HG03060 (cell line): ENCODE measurements at regions not wholly inside any gene's neighbourhood (a gene's known extent, or its start where the extent isn't known, plus 50 kb on each side); places are given as distances from the start of the nearest gene placed in this dataset.
"Not testable (repeated sequence)": the region's sequence is repeated elsewhere in the genome, so short reads cannot be mapped to it uniquely, and the experiment has no call there.

Experiments used
- ATAC-seq: cut with Tn5 transposase; IDR thresholded peaks from one replicate; pipeline ENCODE4 v1.9.1; 2021; ENCODE audit warnings: low read depth, moderate number of reproducible peaks; ENCODE audit not compliant: unreplicated experiment

DNA sequence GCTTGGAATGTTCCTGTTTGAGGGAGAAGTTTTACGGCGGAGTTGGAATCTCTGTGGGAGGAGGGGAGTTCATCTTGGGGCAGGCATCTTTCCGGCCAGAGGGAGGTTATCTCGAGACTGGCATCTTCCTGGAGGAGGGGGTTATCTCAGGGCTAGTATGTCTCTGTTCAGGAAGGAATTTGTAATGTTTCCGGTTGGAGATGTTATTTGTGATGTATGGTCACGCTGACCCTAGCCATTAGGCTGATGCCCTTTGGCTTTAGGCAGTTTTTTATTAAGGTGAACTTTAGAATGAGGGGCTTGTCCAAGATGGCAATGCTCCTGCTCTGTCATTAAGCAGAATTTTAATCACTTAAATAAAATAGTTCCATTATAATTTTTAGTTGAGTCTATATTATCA, 449.7 kb downstream of the PCDH10 start:
- ATAC-seq, result no peak

DNA sequence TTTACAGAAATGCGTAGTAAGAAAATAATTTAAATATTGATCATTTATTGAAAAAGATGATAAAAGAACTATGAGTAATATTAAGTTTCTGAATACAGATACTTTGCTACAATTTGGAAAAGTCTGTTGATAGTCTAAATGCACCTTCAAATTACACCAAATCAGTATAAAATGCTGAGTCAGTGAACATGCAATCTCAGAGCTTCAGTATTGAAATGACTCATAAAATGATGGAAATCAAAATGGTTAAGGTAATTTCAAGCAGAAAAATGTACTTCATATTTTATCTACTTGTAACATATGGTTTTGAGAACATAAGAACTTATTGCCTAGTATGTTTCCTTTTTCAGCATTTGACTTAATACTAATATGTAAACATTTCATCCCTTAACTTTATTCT, 448.2 kb downstream of the PCDH10 start:
- ATAC-seq, result no peak

DNA sequence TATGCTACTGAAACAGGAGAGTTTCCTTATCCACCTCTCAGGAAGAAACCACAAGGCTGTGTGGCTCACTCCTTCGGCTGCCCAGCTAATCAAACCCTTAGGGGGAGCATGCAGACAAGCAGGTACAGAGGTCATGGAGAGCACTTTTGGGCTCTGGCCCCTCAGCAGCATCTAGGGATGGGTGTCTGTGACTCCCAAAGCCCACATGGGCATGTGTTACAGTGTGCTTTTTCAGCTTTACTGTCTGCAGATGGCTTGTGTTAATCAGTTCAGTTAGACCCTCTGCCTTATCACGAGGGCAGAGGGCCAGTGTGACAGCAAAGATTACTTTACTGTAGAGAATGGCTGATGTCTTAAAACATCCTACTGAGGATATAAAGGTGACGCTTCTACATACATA, 447.4 kb downstream of the PCDH10 start:
- ATAC-seq, result no peak

DNA sequence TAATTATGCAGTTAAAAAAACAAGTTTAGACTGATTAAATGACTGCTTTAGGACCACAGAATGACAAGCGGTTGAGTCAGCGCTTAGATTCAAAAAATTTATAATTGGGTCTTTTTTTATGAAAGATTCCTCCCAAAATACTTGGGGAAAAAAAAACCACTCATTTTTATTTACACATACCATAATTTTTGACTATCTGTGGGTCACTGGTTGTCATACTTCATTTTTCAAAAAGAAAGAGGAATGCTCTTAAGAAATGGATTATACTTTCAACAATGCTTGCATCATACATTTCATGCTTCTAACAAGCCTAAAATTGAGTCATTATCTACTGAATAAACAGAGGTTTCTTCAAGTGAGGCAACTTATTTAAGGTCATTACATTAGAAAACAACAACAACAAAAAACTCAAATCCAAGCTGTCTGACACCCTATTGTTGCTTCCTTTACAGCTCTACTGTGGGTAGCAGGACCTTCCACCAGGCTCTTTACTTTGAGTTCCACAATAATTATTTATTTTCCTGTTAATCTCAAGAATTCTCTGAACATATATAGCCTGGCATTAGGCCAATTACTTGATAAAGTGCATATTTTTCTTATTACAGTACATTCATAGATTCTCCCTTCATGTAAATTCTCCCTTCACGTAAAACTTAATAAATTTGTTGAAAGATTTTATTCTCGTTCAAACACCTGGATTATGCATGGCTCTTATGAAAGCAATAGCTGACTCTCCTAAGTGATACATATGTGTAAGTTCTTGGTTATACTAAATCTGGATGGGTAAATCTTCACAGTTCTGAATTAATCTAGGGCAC, 445.5 kb downstream of the PCDH10 start:
- ATAC-seq, result no peak

DNA sequence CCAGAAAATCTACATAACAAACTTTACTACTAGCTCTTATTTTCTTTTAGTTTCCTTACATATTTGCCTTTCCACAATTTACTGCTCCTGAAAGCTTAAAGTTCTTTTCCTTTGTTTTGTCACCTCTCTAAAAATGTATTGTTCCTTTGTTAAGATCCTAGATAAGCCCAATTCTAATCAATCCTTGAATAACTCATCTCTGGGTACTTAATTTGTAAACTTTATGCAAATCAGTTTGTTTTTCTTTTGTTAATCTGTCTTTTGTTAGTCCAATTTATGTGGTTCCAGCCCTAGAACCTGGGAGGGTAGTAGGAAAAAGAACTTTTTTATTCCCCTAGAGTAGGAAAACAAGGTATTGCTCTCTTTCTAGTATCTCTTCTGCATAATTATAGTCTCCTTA, 444.7 kb downstream of the PCDH10 start:
- ATAC-seq, result no peak

DNA sequence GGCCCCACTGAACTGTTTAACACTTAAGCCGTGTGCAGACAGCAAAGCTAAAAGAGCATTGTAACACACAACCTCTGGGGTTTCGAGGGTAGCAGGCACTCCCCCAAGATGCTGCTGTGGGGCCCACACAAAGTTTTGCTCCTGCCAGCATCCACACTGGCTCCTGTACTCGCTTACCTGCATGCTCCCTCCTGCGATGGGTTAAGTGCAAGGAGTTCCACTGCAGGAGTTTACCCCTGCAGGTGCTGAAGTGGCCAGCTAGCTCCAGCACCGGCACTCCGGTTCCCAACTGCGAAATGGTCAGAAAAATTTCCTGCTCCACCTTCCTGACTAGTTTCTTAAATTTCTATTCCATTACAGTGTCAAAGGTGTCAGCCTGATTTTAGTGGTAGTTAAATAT, 443.5 kb downstream of the PCDH10 start:
- ATAC-seq, result no peak

DNA sequence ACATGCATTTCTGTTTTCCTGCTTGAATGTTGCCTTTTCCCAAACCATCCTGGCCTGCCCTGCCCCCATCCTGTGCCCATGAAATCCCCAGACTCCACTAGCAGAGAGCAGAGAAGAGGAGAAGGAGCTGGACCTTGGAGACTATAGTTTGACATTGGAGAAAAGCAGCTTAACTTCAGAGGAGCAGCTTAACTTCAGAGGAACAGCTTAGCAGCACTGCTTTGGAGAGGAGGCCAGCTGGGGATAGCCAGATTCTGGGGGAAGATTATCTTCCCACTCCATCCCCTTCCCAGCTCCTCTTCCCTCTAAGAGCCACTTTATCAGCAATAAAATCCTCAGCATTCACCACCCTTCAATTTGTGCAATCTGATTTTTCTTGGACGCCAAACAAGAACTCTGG, 443.0 kb downstream of the PCDH10 start:
- ATAC-seq, result no peak

DNA sequence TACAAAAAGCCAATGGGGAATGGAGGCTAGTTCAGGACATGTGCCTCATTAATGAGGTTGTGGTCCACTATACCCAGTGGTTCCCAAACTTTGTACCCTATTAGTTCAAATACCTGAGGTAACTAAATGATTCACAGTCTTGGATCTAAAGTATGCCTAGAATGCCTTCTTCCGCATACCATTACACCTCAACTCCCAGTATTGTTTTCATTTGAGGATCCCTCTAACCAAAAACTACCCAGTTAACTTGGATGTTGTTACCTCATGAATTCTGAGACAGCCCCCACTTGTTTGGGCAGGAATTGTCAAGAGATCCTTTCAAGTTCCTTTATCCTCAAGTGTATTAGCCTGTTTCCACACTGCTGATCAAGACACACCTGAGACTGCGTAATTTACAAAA, 439.2 kb downstream of the PCDH10 start:
- ATAC-seq, result no peak

DNA sequence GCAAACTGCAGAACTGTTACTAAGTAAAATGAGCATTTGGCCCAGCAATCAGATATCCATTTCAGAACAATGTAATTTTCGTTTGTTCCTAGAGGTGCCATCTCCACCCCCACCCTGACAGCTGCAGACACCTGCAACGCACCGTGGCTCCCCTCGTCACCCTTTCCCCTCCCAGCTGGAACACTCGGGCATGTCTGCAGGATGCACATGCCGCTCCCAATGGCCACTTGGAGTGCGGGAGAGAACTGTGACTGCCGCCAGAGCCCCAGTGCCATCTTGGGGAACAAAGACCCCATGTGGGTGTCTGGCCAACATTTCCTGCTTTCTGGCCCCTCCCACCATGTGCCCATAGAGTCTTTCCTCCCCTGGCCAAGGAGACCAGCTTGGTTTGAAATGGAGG, 436.2 kb downstream of the PCDH10 start:
- no peak for ATAC-seq

DNA sequence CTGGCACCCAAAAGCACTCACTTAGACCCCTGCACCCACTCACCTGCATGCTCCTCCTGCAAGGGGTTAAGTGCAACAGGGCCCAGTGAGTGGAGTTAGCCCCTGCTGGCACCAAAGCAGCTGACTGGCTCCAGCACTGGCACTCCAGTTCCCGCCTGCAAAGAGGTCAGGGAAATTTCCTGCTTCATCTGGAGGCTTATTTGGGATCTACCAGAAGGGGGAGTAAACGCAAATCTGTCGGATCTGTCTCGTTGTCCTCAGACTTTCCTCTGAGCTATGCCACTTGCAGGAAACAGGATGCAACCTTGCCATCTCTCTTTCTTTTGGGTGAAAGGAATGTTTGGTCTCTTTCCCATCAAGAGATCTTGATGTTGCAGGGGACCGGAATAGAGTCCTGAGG, 435.6 kb downstream of the PCDH10 start:
- ATAC-seq, result no peak

DNA sequence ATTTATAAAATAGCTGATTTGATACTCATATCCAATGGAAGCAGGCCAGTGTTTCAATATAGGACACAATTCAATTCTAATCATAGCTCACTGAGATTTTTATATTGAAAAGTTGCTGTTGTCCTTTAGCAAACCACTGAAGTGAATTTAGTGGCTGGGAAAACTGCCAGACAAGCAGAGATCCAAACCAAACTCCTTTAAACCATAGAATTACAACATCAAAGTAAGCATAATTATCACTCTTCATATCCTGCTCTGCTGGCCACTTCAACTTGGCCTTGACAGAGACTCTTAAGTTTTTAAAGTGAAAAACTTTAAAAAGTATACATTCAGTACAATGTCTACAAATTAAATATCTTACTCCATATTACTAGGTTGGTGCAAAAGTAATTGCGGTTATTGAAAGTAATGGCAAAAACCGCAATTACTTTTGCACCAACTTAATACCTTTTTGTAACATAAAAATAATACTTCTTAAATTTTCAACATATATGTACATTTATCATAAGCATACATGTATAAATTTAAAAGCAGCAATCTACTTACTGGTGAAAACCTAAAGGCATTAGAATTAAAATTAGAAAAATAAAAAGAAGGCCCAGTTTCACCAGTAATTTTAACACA, 433.0 kb downstream of the PCDH10 start:
- no peak for ATAC-seq

DNA sequence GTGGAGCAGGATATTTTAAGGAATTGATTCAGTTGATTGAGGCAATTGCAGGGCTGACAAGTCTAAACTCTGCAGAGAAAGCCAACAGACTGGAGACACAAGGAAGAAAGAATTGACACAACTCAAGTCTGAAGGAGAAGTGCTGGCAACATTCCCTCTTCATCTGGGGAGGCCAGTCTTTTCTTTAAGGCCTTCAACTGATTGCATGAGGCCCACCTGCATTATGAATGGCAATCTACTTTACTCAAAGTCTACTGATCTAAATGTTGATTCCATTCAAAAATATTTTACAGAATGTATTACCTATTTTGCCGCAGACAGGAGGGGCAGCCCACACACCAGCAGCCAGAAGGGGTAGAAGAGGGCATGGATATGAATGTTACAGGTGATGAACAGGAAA, 425.2 kb downstream of the PCDH10 start:
- ATAC-seq, result no peak

DNA sequence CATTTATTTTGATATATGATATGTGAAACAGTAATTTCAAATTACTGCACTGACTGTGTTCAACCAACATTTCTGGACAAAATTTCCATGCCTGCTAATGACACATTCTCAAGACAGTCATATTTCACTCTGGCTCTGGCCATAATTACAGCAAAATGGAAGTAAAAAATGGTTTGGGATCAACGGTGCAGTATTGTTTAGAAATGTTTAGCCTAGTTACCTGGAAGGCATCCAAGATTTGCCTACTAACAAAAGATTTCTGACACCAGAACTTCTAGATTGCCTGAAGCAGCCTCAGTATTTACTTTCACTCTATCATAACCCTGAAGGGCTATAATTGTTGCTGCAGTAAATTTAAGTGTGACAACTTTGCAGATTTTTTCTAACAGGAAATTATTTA, 416.3 kb downstream of the PCDH10 start:
- no peak for ATAC-seq

DNA sequence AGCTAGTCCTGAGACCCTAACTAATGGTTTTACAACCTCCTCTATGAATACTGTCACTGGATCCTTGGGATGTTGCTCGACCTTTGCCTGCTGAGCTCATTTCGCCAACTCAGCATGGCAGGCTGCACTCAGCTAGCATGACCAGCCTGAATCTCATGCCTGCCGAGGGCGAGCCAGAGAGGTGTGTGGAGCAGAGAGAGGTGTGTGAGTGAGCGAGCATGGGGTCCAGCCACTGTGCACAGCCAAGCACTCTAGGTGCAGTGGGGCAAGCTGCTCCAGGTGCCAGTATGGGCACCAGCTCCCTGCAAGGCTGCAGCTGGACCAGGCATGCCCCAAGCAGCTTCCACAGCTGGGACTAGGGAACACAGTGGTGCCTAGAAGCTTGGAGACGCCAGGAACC, 410.9 kb downstream of the PCDH10 start:
- no peak for ATAC-seq

DNA sequence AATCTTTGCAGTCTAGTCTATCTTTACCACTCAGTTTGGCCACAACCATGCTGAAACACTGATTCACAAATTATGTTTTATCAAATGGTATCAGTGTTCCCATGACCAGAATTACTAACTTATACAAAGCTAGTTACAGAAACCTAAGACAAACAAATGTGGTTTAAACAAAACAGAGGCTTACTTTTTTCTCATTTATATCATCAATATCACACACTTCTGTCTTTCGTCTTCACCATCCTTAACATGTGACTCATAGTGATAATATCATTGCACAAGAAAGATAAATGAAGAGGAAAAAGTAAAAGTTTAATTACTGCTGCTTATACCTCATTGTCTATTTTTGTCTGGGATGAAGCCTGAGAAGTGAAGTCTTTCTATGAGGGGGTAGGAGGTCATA, 406.6 kb downstream of the PCDH10 start:
- no peak for ATAC-seq

DNA sequence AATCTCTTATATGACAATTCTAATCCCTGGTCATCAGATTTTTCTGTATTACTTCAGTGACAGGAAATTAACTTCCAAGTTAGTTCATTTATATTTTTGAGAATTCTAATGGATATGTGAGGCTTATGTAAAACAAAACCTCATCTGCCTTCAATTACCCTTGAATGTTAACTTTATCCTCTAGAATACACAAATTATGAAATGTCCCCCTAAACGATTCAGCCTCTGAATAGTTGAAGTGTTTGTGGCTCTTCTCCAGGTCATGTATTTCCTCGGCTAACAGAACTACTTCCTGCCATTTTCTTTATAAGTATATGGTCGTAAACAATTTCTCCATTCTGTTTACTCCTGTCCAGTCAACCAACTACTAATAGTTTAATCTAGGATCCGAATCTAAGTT, 401.3 kb downstream of the PCDH10 start:
- ATAC-seq, result no peak

DNA sequence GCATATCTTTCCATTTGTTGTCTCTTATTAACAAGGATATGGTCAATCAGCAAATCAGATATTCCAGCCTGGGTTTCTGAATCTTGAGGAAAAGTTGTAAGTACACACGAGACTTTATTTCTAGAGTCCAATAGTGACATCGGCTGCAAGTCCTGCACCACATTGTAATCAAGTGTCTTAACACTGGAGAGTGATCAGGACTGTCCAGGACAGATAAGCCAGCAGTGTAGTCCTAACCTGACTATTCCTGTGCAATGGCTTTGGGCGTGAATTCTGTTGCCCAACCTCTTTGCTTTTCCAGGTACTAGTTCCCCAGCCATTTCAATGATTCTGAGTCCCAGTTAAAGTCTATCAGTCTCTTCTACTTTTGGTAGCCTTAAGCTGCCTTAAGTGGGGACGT, 395.0 kb downstream of the PCDH10 start:
- ATAC-seq, result no peak

DNA sequence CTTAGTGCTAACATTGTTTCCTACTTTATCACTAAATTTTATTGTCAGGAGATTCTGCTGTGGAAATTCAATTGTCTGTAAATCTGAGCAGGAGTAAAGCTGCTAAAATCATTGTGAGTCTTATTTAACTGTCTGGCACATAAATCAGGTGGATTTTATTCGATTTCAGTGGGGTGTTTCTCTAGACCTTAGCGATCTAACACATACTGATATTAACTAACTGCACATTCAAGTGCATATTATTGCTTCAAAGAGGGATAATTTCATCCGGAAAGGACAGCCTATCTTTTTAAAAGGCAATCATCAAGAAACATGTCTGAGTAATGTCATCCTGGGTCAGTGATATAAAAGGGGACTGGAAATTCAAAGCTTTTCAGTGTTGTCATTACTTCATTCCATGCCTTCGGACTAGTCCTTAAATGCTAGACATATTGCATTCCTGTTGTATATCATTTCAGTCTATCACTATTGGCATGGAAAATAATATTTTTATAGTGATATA, 388.7 kb downstream of the PCDH10 start:
- ATAC-seq, result no peak

DNA sequence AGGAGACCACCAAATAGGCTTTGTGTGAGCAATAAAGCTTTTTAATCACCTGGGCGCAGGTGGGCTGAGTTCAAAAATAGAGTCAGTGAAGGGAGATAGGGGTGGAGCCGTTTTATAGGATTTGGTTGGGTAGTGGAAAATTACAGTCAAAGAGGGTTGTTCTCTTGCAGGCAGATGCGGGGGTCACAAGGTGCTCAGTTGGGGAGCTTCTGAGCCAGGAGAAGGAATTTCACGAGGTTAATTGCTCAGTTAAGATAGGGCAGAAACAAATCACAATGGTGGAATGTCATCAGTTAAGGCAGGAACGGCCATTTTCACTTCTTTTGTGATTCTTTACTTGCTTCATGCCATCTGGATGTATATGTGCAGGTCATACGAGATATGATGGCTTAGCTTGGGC, 385.1 kb downstream of the PCDH10 start:
- ATAC-seq, result not testable (repeated sequence)

DNA sequence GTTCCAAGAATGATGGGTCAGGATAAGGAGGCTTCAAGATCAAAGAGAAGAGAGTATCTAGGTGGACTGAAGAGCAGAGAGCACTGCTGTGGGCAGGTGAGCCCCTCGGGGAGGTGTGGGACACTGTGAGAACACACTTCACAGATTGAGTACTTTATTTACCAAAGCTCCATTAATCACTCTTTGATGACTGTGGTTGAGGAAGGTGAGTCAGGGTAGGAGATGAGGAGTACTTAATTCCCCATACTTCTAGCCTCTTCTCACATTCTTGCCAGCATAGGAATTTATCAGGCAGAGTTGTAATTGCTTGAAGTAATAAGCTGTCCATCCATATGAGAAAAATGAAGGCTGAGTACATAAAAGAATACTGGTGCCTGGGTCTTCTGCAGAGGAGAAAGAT, 375.3 kb downstream of the PCDH10 start:
- ATAC-seq, result no peak

DNA sequence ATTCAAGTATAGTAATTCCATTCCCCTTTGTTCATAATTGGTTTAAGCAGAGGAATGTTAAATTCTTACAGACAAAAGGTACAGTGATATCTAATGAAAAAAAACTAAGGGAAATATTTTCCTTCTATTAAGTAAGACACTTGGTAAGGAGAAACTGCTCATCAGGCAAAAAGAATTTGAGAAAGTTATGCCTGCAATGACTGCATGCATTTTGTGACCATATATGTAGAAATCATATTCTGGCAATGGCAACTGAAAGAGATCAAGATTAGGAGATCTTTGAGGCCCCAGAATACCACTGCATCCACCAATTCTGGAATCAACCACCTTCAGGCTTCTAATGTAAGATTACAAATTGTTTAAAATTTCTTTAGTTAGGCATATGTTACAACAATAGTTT, 364.8 kb downstream of the PCDH10 start:
- ATAC-seq, result no peak

DNA sequence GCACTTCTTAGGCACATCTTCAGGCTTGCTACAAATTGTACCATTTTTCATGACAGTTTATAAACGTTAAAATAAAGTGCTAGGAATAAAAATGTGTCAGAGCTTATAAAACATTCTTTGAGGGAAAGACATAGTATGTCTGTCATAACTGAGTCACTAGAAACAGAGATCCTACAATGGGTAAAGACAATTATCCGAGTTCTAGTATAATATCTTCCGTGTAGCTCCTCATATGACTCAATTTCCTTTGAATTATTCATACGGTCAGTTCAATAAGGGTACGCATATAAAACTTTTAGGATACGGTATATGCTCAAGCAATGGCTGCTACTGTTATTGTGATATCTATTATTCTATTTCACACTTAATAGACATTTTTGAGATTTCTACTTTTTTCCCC, 349.1 kb downstream of the PCDH10 start:
- ATAC-seq, result no peak
